SH-SY5Y (cell line): ENCODE measurements at regions not wholly inside any gene's neighbourhood (a gene's known extent, or its start where the extent isn't known, plus 50 kb on each side); places are given as distances from the start of the nearest gene placed in this dataset.

ENCODE experiments used
- GATA2 ChIP-seq: IDR thresholded peaks from 2 replicates; pipeline ENCODE4 v1.6.1; 2011; ENCODE audit warnings: mild to moderate bottlenecking, low read depth, low read length
- GATA3 ChIP-seq: IDR thresholded peaks from 2 replicates; pipeline ENCODE4 v1.6.1; 2011; ENCODE audit warnings: low read depth, mild to moderate bottlenecking, low read length, moderate library complexity

DNA sequence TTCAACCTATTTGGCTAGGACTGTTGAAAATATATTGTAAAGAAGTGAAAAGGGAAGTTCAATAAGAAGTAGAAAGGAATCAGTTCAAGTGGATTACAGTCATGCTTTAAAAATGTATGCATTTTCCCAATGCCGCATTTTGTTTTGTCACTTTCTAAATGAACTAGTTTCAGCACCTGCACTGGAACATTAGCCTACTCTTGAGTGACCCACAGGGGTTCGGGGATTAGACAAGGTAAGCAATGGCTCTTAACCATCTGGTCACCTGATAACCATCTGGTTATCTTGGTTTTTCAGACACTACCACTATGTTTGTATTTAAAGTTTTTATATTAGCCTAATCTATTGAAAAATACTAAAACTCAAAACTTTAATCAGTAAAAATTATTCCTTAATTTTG is 97.6 kb downstream of the CD164 start:
- TF ChIP-seq GATA2 (no peak), GATA3 (no peak)
